ENCODE measurements at regions not wholly inside any gene's neighbourhood (a gene's known extent, or its start where the extent isn't known, plus 50 kb on each side); places are given as distances from the start of the nearest gene placed in this dataset.
"Not testable (repeated sequence)": the region's sequence is repeated elsewhere in the genome, so short reads cannot be mapped to it uniquely, and the experiment has no call there.

GRCh38 chr1:197985351-197985750 is 68.2 kb downstream of the LHX9 start:
- peak; percentile 39 for DNase-seq

GRCh38 chr1:197986817-197987216 is 69.6 kb downstream of the LHX9 start:
- no peak for DNase-seq

- DNase-seq: no peak
Observed at GRCh38 chr1:197987294-197987693, 70.1 kb downstream of the LHX9 start.

GRCh38 chr1:197988581-197988980 is 71.4 kb downstream of the LHX9 start:
- DNase-seq: not testable (repeated sequence)

- peak; percentile 26 for DNase-seq
Observed at GRCh38 chr1:197989058-197989457, 71.9 kb downstream of the LHX9 start.

GRCh38 chr1:197991594-197991993 is 74.4 kb downstream of the LHX9 start:
- DNase-seq: no peak

- no peak for DNase-seq
Observed at GRCh38 chr1:197994907-197995407, 77.8 kb downstream of the LHX9 start.

- DNase-seq: no peak
Observed at GRCh38 chr1:197995408-197996258, 78.5 kb downstream of the LHX9 start.

- not testable (repeated sequence) for DNase-seq
Observed at GRCh38 chr1:197996259-197996512, 79.0 kb downstream of the LHX9 start.

GRCh38 chr1:197998110-197998509 is 80.9 kb downstream of the LHX9 start:
- no peak for DNase-seq

GRCh38 chr1:198001776-198002408 is 84.7 kb downstream of the LHX9 start:
- DNase-seq: no peak

- no peak for DNase-seq
Observed at GRCh38 chr1:198003468-198003867, 86.3 kb downstream of the LHX9 start.

- no peak for DNase-seq
Observed at GRCh38 chr1:198007011-198007410, 89.8 kb downstream of the LHX9 start.

- no peak for DNase-seq
Observed at GRCh38 chr1:198007687-198008607, 90.8 kb downstream of the LHX9 start.

- DNase-seq: no peak
Observed at GRCh38 chr1:198014355-198014754, 97.2 kb downstream of the LHX9 start.

GRCh38 chr1:198015309-198015708 is 98.1 kb downstream of the LHX9 start:
- no peak for DNase-seq

- peak; percentile 39 for DNase-seq
Observed at GRCh38 chr1:198018529-198018928, 101.4 kb downstream of the LHX9 start.

- no peak for DNase-seq
Observed at GRCh38 chr1:198019126-198019525, 102.0 kb downstream of the LHX9 start.

- DNase-seq: no peak
Observed at GRCh38 chr1:198024336-198024735, 107.2 kb downstream of the LHX9 start.

- no peak for DNase-seq
Observed at GRCh38 chr1:198024782-198025181, 107.6 kb downstream of the LHX9 start.

- DNase-seq: no peak
Observed at GRCh38 chr1:198030682-198031081, 113.5 kb downstream of the LHX9 start.

- DNase-seq: no peak
Observed at GRCh38 chr1:198031086-198031485, 113.9 kb downstream of the LHX9 start.

- DNase-seq: no peak
Observed at GRCh38 chr1:198032668-198033067, 115.5 kb downstream of the LHX9 start.
